NOMO-1 (cell line): ENCODE measurements at regions not wholly inside any gene's neighbourhood (a gene's known extent, or its start where the extent isn't known, plus 50 kb on each side); places are given as distances from the start of the nearest gene placed in this dataset.
"Not testable (repeated sequence)": the region's sequence is repeated elsewhere in the genome, so short reads cannot be mapped to it uniquely, and the experiment has no call there.

Experiments used
- DNase-seq, 2 experiments: peaks; one replicate each; lab custom pipeline; 2025; ENCODE audit not compliant: unreplicated experiment in 2 of 2; lab: John Stamatoyannopoulos, UW

GRCh38 chr20:29878777-29879442, 1378.6 kb upstream of the DEFB115 start:
- no peak for DNase-seq

GRCh38 chr20:29881107-29881506, 1376.4 kb upstream of the DEFB115 start:
- DNase-seq, result not testable (repeated sequence)

- DNase-seq, result not testable (repeated sequence)
Measured at GRCh38 chr20:29883514-29884219, 1373.8 kb upstream of the DEFB115 start.

- DNase-seq, result not testable (repeated sequence)
Measured at GRCh38 chr20:29884322-29884721, 1373.1 kb upstream of the DEFB115 start.

GRCh38 chr20:29885282-29886185, 1371.9 kb upstream of the DEFB115 start:
- not testable (repeated sequence) for DNase-seq

- DNase-seq, result not testable (repeated sequence)
Measured at GRCh38 chr20:29891555-29891954, 1365.9 kb upstream of the DEFB115 start.
